ENCODE measurements at regions not wholly inside any gene's neighbourhood (a gene's known extent, or its start where the extent isn't known, plus 50 kb on each side); places are given as distances from the start of the nearest gene placed in this dataset.

DNA sequence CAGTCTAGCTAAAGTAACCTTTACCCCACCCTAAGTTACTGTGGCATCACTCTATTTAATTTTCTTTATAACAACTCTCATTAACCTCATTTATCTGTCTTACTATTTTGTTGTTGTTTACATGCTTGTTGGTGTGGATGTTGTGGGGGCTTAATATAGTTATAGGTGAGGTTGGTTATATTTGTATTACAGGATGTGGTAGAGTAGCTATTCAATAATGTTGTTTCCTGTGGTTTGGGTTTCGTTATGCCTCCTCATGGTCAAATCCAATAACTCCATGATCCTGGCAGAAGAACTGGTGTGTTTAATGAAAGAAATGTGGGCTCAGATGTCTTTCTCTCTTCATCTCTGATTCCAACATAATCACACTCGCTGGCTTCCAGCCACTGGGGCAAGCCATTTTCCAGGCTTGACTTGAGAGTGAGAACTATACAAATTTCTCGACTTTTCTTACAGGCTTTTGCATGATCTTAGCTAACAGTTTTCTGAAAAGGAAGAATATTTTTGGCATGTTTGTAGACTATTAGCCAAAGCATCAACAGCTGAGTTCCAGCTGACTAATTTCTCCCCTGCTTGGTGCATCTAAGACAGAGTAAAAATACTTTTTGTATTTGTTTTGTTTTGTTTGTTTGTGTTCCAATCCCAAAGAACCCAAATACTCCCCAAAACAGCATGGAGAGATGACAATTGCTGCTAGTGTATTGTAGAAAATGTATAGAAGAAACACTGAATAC lies 303.7 kb upstream of the PAPPA start:
- TF ChIP-seq BHLHE40 (IDR thresholded peaks at IDR 0.05; ENCODE audit: low read depth, low read length), result no peak
- TF ChIP-seq, protein P1, sequence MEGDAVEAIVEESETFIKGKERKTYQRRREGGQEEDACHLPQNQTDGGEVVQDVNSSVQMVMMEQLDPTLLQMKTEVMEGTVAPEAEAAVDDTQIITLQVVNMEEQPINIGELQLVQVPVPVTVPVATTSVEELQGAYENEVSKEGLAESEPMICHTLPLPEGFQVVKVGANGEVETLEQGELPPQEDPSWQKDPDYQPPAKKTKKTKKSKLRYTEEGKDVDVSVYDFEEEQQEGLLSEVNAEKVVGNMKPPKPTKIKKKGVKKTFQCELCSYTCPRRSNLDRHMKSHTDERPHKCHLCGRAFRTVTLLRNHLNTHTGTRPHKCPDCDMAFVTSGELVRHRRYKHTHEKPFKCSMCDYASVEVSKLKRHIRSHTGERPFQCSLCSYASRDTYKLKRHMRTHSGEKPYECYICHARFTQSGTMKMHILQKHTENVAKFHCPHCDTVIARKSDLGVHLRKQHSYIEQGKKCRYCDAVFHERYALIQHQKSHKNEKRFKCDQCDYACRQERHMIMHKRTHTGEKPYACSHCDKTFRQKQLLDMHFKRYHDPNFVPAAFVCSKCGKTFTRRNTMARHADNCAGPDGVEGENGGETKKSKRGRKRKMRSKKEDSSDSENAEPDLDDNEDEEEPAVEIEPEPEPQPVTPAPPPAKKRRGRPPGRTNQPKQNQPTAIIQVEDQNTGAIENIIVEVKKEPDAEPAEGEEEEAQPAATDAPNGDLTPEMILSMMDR (IDR thresholded peaks at IDR 0.05), result no peak
- no peak for TF ChIP-seq HDAC2 (IDR thresholded peaks at IDR 0.05)
- no peak for TF ChIP-seq JUN (IDR thresholded peaks at IDR 0.05)
- no peak for TF ChIP-seq EP300 (IDR thresholded peaks at IDR 0.05)
- TF ChIP-seq POLR2A (IDR thresholded peaks at IDR 0.05; ENCODE audit: low read length), result no peak
- no peak for TF ChIP-seq RCOR1 (IDR thresholded peaks at IDR 0.05; ENCODE audit: low read depth, low read length)
- TF ChIP-seq, protein P2, sequence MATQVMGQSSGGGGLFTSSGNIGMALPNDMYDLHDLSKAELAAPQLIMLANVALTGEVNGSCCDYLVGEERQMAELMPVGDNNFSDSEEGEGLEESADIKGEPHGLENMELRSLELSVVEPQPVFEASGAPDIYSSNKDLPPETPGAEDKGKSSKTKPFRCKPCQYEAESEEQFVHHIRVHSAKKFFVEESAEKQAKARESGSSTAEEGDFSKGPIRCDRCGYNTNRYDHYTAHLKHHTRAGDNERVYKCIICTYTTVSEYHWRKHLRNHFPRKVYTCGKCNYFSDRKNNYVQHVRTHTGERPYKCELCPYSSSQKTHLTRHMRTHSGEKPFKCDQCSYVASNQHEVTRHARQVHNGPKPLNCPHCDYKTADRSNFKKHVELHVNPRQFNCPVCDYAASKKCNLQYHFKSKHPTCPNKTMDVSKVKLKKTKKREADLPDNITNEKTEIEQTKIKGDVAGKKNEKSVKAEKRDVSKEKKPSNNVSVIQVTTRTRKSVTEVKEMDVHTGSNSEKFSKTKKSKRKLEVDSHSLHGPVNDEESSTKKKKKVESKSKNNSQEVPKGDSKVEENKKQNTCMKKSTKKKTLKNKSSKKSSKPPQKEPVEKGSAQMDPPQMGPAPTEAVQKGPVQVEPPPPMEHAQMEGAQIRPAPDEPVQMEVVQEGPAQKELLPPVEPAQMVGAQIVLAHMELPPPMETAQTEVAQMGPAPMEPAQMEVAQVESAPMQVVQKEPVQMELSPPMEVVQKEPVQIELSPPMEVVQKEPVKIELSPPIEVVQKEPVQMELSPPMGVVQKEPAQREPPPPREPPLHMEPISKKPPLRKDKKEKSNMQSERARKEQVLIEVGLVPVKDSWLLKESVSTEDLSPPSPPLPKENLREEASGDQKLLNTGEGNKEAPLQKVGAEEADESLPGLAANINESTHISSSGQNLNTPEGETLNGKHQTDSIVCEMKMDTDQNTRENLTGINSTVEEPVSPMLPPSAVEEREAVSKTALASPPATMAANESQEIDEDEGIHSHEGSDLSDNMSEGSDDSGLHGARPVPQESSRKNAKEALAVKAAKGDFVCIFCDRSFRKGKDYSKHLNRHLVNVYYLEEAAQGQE (IDR thresholded peaks at IDR 0.05), result no peak
- TF ChIP-seq, protein P3, sequence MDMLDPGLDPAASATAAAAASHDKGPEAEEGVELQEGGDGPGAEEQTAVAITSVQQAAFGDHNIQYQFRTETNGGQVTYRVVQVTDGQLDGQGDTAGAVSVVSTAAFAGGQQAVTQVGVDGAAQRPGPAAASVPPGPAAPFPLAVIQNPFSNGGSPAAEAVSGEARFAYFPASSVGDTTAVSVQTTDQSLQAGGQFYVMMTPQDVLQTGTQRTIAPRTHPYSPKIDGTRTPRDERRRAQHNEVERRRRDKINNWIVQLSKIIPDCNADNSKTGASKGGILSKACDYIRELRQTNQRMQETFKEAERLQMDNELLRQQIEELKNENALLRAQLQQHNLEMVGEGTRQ (IDR thresholded peaks at IDR 0.05), result no peak
- no peak for TF ChIP-seq SMC3 (IDR thresholded peaks at IDR 0.05)
- TF ChIP-seq, protein P4, sequence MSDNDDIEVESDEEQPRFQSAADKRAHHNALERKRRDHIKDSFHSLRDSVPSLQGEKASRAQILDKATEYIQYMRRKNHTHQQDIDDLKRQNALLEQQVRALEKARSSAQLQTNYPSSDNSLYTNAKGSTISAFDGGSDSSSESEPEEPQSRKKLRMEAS (IDR thresholded peaks at IDR 0.05), result no peak
